ENCODE measurements at regions not wholly inside any gene's neighbourhood (a gene's known extent, or its start where the extent isn't known, plus 50 kb on each side); places are given as distances from the start of the nearest gene placed in this dataset.
"Not testable (repeated sequence)": the region's sequence is repeated elsewhere in the genome, so short reads cannot be mapped to it uniquely, and the experiment has no call there.

GRCh38 chr10:52481986-52482555 lies 168.0 kb downstream of the DKK1 start:
- peak; percentile 76 for DNase-seq

GRCh38 chr10:52483587-52483986 lies 169.5 kb downstream of the DKK1 start:
- no peak for DNase-seq

GRCh38 chr10:52484206-52485065 lies 170.4 kb downstream of the DKK1 start:
- DNase-seq, result peak; percentile 17

GRCh38 chr10:52485462-52485861 lies 171.4 kb downstream of the DKK1 start:
- peak; percentile 68 for DNase-seq

- DNase-seq, result peak; percentile 94
Observed at GRCh38 chr10:52486840-52487611, 172.9 kb downstream of the DKK1 start.

GRCh38 chr10:52488606-52489485 lies 174.8 kb downstream of the DKK1 start:
- DNase-seq, result peak; percentile 78

- DNase-seq, result peak; percentile 69
Observed at GRCh38 chr10:52491246-52491995, 177.3 kb downstream of the DKK1 start.

GRCh38 chr10:52499281-52499680 lies 185.2 kb downstream of the DKK1 start:
- no peak for DNase-seq

GRCh38 chr10:52500476-52500875 lies 186.4 kb downstream of the DKK1 start:
- DNase-seq, result no peak

GRCh38 chr10:52502237-52502636 lies 188.2 kb downstream of the DKK1 start:
- no peak for DNase-seq

- not testable (repeated sequence) for DNase-seq
Observed at GRCh38 chr10:52505341-52505740, 191.3 kb downstream of the DKK1 start.

GRCh38 chr10:52514481-52514880 lies 200.4 kb downstream of the DKK1 start:
- DNase-seq, result peak; percentile 44

- peak; percentile 67 for DNase-seq
Observed at GRCh38 chr10:52517012-52517411, 202.9 kb downstream of the DKK1 start.

- no peak for DNase-seq
Observed at GRCh38 chr10:52523696-52524095, 209.6 kb downstream of the DKK1 start.

- DNase-seq, result peak; percentile 55
Observed at GRCh38 chr10:52525761-52526160, 211.7 kb downstream of the DKK1 start.

GRCh38 chr10:52526251-52526823 lies 212.3 kb downstream of the DKK1 start:
- peak; percentile 60 for DNase-seq

GRCh38 chr10:52532650-52533290 lies 218.7 kb downstream of the DKK1 start:
- no peak for DNase-seq

- DNase-seq, result no peak
Observed at GRCh38 chr10:52533986-52534385, 219.9 kb downstream of the DKK1 start.

GRCh38 chr10:52539463-52539862 lies 225.4 kb downstream of the DKK1 start:
- DNase-seq, result peak; percentile 56

- DNase-seq, result no peak
Observed at GRCh38 chr10:52540479-52540984, 226.5 kb downstream of the DKK1 start.
